ENCODE measurements at regions not wholly inside any gene's neighbourhood (a gene's known extent, or its start where the extent isn't known, plus 50 kb on each side); places are given as distances from the start of the nearest gene placed in this dataset.

GRCh38 chr4:110306303-110306702, 107.9 kb upstream of the ELOVL6 start:
- no peak for TF ChIP-seq POLR2A (IDR thresholded peaks at IDR 0.05)
- TF ChIP-seq, protein P1, sequence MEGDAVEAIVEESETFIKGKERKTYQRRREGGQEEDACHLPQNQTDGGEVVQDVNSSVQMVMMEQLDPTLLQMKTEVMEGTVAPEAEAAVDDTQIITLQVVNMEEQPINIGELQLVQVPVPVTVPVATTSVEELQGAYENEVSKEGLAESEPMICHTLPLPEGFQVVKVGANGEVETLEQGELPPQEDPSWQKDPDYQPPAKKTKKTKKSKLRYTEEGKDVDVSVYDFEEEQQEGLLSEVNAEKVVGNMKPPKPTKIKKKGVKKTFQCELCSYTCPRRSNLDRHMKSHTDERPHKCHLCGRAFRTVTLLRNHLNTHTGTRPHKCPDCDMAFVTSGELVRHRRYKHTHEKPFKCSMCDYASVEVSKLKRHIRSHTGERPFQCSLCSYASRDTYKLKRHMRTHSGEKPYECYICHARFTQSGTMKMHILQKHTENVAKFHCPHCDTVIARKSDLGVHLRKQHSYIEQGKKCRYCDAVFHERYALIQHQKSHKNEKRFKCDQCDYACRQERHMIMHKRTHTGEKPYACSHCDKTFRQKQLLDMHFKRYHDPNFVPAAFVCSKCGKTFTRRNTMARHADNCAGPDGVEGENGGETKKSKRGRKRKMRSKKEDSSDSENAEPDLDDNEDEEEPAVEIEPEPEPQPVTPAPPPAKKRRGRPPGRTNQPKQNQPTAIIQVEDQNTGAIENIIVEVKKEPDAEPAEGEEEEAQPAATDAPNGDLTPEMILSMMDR (IDR thresholded peaks at IDR 0.05): no peak
